Mesothelial cell of epicardium (in vitro differentiated cells): ENCODE measurements at regions not wholly inside any gene's neighbourhood (a gene's known extent, or its start where the extent isn't known, plus 50 kb on each side); places are given as distances from the start of the nearest gene placed in this dataset.
"Not testable (repeated sequence)": the region's sequence is repeated elsewhere in the genome, so short reads cannot be mapped to it uniquely, and the experiment has no call there.

ENCODE experiments used
- DNase-seq, 2 experiments: peaks; one replicate each; pipeline ENCODE4 v3.0.0; 2021; ENCODE audit warnings: low spot score in 2 of 2; ENCODE audit not compliant: unreplicated experiment in 2 of 2
- H3K27ac Mint-ChIP-seq: 2 replicates; pipeline ENCODE4 v1.8.0; 2021; ENCODE audit warnings: mixed read lengths
- H3K27me3 Mint-ChIP-seq: 2 replicates; pipeline ENCODE4 v1.8.0; 2021; ENCODE audit warnings: low read depth, mixed read lengths
- H3K36me3 Mint-ChIP-seq: 2 replicates; pipeline ENCODE4 v1.8.0; 2021; ENCODE audit warnings: mixed read lengths
- H3K4me1 Mint-ChIP-seq: 2 replicates; pipeline ENCODE4 v1.8.0; 2021; ENCODE audit warnings: mixed read lengths
- H3K4me3 Mint-ChIP-seq: 2 replicates; pipeline ENCODE4 v1.8.0; 2021; ENCODE audit warnings: mild to moderate bottlenecking, moderate library complexity, mixed read lengths
- H3K9me3 Mint-ChIP-seq: 2 replicates; pipeline ENCODE4 v1.8.0; 2021; ENCODE audit warnings: mixed read lengths

DNA sequence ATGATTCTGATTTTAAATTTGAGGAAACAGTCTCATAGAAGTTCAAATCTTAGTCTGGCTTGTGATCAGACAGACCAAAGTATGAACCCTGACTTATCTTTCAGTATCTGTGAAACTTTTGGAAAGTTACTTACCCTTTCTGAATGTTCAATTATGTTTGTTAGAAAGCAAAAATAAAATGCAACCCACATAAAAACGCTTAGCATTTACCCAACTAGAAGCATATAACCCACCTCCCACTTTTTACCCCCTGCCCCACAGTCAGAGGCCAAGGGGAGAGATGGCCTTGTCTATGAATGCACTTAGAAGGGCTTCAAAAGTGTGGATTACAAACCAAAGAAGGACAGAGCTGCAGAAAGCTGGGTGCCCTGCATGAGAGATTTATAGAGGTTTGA, 248.2 kb downstream of the SPATA31A6 start:
- H3K9me3 Mint-ChIP-seq, H3K27me3 Mint-ChIP-seq, H3K36me3 Mint-ChIP-seq, H3K4me3 Mint-ChIP-seq, H3K27ac Mint-ChIP-seq, DNase-seq, H3K4me1 Mint-ChIP-seq: not testable (repeated sequence)

DNA sequence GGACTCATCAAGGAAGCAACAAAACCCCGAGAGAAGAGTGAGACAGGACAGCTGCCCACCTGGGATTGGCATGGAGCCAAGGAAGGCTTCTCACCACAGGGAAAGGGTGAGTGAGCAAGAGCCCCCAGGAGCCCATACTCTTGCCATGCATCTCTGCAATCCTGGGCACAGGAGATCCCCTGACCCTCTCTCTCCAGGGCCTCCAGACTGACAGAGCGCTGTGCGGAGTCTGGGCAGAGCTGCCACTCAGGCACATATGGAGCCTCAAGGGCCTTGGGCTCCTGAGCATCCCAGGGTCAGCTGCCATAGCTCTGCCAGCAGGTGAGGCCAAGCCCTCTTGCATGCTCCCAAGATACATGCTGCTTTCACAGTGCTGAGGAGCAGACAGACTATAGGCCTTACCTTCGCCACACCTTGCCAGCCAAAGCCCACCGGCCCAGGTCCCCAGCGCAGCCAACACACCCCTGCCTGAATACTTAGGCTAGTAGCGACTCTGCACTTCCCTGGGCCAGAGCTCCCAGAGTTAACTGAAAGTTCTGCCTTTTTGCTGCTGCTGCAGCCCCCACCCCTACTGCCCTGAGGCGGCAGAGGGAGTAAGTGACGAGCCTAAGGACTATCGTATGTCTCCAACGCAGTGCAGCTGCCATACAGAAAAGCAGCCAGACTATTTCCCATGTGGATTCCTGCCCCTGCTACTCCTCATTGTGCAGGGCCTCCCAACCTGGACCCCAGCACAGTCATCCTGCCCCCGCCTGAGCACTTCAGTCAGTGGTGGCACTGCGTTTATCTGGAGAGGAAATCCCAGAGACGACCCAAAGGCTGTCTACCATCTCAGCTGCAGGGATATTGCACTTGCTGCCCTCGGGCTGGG, 251.6 kb downstream of the SPATA31A6 start:
- not testable (repeated sequence) for H3K4me1 Mint-ChIP-seq, H3K9me3 Mint-ChIP-seq, DNase-seq, H3K36me3 Mint-ChIP-seq, H3K27me3 Mint-ChIP-seq, H3K27ac Mint-ChIP-seq, H3K4me3 Mint-ChIP-seq

DNA sequence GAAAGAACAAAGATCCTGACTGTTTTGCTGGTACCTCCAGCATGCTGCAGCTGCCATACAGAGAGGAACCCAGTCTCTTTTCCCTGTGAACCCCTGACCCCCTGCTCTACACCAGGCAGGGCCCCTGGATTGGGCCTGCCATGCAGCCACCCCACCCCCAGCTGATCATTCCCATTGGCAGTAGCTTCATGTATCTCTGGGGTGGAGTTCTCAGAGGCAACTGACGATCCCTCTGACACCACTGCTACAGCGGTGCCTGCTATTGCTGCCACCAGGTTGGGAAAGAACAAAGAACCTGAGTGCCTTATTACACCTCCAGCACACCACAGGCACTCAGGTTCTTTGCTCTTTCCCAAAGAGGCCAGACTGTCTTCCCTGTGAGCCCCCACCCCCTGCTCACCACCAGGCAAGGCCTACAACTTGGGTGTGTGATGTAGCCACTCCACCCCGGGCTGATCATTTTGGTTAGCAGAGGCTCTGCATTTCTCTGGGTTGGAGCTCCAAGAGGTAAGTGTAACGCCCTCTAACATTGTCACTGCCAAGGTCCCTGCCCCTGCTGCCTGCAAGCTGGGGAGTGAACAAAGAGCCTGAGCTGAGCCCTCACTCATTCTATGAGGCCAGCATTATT, 252.4 kb downstream of the SPATA31A6 start:
- H3K4me1 Mint-ChIP-seq, H3K27me3 Mint-ChIP-seq, H3K9me3 Mint-ChIP-seq, H3K36me3 Mint-ChIP-seq, DNase-seq, H3K4me3 Mint-ChIP-seq, H3K27ac Mint-ChIP-seq: not testable (repeated sequence)

DNA sequence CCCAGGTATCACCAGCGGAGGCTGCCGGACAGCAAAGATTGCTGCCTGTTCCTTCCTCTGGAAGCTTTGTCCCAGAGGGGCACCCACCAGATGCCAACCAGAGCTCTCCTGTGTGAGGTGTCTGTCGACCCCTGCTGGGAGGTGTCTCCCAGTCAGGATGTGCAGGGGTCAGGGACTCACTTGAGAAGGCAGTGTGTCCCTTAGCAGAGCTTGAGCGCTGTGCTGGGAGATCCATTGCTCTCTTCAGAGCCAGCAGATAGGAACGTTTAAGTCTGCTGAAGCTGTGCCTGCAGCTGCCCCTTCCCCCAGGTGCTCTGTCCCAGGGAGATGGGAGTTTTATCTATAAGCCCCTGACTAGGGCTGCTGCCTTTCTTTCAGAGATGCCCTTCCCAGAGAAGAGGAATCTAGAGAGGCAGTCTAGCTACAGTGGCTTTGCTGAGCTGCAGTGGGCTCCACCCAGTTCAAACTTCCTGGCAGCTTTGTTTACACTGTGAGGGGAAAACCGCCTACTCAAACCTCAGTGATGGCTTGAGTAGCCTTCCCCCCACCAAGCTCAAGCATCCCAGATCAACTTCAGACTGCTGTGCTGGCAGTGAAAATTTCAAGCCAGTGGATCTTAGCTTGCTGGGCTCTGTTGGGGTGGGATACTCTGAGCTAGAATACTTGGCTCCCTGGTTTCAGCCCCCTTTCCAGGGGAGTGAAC, 253.7 kb downstream of the SPATA31A6 start:
- not testable (repeated sequence) for H3K4me1 Mint-ChIP-seq, H3K27me3 Mint-ChIP-seq, H3K4me3 Mint-ChIP-seq, H3K36me3 Mint-ChIP-seq, H3K27ac Mint-ChIP-seq, DNase-seq, H3K9me3 Mint-ChIP-seq

DNA sequence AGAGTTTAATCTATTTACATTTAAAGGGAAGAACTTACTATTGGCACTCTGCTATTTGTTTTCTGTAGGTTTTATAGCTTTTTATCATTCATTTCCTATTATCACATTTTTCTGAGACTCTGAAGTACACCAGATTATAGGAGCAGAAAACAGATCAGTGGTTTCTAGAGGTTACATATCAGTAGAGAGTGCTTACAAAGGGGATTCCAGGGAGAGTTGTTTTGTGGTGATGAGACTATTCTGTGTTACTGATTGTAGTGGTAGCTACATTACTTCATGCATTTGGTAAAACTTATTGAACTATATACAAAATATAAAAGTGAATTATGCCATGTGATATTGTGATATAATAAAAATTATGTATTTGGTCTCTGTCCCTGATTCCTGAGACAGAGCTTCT, 259.2 kb downstream of the SPATA31A6 start:
- not testable (repeated sequence) for DNase-seq, H3K4me1 Mint-ChIP-seq, H3K27ac Mint-ChIP-seq, H3K9me3 Mint-ChIP-seq, H3K27me3 Mint-ChIP-seq, H3K36me3 Mint-ChIP-seq, H3K4me3 Mint-ChIP-seq

DNA sequence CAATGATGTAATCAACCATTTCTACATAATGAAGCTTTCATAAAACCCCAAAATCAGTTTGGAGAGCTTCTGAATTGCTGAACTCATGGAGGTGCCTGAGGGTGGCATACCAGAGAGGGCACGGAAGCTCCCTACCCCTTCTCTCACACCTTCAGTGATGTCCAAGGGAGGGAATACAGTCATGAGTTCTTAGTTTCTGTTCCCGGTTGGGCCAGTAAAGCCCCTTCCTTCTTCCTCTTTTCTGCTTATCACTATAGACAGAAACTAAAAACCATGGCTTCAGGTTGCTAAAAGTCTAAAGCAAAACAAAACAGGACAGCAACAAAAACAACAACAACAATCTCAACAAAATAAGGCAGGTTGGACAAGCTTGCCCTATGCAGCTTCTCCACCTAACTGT, 260.0 kb downstream of the SPATA31A6 start:
- not testable (repeated sequence) for H3K9me3 Mint-ChIP-seq, H3K27me3 Mint-ChIP-seq, DNase-seq, H3K27ac Mint-ChIP-seq, H3K4me1 Mint-ChIP-seq, H3K4me3 Mint-ChIP-seq, H3K36me3 Mint-ChIP-seq

DNA sequence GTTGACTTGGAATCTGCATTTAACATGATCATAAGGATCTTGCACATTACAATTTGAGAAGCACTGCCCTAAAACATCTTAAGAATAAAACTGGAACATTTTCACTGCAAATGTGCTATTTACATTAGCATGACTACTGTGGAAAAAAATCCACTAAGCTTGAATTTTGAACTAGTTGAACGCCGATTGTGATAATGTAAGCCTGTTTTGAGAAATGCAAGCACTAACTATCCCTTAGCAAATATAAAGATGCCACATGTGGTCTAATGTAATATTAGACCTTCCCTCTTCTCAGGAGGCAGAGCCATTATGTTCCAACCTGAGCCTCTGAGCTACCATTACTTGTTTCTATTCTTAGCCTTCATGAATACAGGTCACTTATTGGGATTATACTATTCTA, 278.0 kb downstream of the SPATA31A6 start:
- not testable (repeated sequence) for DNase-seq, H3K36me3 Mint-ChIP-seq, H3K27me3 Mint-ChIP-seq, H3K4me1 Mint-ChIP-seq, H3K4me3 Mint-ChIP-seq, H3K27ac Mint-ChIP-seq, H3K9me3 Mint-ChIP-seq

DNA sequence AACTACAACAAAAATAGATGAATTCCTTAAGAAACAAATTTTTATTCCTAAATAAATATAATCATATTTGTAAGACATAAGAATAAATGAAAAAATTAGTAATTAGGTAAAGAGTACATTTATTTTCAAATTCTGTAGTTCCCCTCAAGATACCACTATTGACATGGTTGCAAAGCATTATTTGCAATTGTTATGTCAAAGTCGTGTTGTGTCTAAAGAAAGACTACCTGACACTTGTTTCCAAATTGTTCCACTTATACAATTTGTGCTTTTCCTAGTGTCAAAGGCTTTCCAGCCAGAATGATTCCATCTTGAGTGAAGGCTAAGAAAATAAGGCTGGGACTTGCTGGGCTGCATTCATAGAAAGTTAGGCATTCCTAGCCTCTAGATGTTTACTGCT, 278.4 kb downstream of the SPATA31A6 start:
- not testable (repeated sequence) for H3K27ac Mint-ChIP-seq, H3K36me3 Mint-ChIP-seq, H3K4me1 Mint-ChIP-seq, DNase-seq, H3K27me3 Mint-ChIP-seq, H3K9me3 Mint-ChIP-seq, H3K4me3 Mint-ChIP-seq

DNA sequence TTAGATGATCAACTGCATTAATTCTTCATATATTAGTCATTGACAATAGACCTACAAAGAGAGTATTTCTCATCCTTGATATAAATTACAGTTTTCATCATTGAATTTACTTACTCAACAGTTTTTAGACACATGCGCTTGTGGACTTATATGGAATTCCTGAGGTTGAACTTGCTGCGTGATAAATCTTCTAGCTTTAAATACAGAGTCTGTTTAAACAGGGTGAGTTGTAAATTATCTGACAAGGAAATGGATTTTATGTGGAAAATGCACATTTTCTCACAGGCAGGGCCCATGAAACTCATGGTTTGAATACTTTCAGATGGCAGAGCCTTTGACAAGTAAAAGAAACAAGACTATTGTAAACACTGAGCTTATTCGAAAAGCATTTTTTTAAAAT, 280.5 kb downstream of the SPATA31A6 start:
- H3K27ac Mint-ChIP-seq, H3K9me3 Mint-ChIP-seq, H3K36me3 Mint-ChIP-seq, H3K4me1 Mint-ChIP-seq, H3K4me3 Mint-ChIP-seq, DNase-seq: not testable (repeated sequence)
- H3K27me3 Mint-ChIP-seq, result peaks cover 10% of the 10 kb centered on the region

DNA sequence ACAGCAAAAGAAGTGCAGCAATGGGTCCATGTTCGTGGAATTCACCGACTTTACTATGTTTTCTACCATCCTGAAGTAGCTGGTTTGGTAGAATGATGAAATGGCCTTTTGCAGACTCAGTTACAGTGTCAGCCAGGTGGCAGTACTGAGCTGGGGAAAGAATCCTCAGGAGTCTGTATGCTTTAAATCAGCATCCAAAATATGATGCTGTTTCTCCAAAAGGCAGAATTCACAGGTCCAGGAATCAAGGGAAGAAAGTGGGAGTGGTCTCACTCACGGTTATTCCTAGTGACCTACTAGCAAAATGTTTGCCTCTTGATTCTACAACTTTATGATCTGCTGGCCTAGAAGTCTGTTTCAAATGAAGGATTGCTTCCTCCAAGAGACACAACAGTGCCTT, 287.1 kb downstream of the SPATA31A6 start:
- not testable (repeated sequence) for H3K4me3 Mint-ChIP-seq, H3K27me3 Mint-ChIP-seq, H3K36me3 Mint-ChIP-seq, H3K27ac Mint-ChIP-seq, DNase-seq, H3K9me3 Mint-ChIP-seq, H3K4me1 Mint-ChIP-seq

DNA sequence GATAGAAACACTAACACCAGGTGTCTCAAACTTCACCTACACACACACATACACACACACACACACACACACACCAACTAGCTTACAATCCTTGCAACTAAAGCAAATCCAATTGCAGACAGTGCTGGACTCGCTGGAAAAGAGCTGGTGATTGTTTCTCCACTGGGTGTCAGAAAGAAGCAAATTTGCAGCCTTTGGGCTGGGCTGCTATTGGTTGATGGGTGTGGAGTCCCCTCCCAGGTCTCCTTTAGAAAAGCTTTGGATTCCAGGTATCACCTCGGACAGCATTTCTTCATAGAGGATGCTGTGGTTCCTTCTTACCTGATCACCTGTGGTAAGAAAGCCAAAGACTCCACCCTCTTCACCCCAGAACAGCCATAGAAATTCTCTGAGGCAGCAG, 307.5 kb downstream of the SPATA31A6 start:
- not testable (repeated sequence) for H3K27ac Mint-ChIP-seq, H3K9me3 Mint-ChIP-seq, H3K36me3 Mint-ChIP-seq, H3K4me3 Mint-ChIP-seq, DNase-seq, H3K4me1 Mint-ChIP-seq
- peaks cover 19% of the 10 kb centered on the region for H3K27me3 Mint-ChIP-seq

DNA sequence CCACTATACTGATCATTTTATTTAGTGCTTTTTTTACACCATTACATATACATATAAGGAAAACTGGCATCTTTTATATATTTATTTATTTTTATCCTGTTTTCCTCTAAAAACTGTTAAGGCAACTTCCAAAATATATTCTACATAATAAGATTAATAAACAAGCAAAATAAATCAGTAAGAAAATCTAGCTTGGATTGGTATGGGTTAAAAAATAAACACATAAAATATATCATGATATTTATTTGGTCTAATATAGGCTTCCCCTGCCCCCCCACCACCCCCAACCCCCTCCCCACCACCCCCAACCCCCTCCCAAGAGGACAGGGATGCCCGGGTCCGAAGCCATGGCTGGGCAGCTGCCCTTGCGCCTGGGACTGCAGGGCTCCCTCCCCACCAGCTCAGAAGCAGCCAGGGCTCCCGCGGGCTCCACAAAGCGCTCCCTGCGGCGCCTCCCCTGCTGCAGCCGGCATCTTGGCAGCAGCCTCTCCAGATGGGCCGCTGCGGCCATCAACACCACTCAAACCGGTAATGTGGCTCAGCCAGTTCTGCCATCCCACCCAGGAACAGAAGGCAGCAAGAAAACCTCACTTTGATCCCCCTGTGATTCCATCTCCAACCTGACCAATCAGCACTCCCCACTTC, 319.3 kb downstream of the SPATA31A6 start:
- not testable (repeated sequence) for H3K4me1 Mint-ChIP-seq, H3K4me3 Mint-ChIP-seq, H3K27ac Mint-ChIP-seq, H3K36me3 Mint-ChIP-seq, DNase-seq, H3K9me3 Mint-ChIP-seq
- peaks cover 19% of the 10 kb centered on the region for H3K27me3 Mint-ChIP-seq

DNA sequence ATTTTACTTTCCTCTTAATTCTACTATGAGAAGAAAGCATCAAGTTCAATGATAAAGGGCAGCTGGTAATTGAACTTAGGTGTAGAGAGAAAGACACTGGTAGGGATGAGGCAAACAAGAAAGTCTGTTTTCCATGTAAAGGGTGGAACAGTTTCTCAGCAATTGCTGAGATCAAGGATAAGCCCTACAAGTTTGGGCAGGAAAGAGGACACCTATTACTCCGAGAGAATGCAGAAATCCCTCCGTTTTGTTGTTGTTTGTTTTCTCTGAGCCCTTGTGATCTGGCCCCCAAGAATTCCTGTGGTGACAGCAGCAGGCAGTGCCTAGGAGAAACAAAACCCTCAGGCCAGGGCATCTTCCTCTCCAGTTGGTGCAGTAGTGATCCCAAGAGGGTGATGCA, 324.7 kb downstream of the SPATA31A6 start:
- DNase-seq, H3K4me3 Mint-ChIP-seq, H3K27me3 Mint-ChIP-seq, H3K4me1 Mint-ChIP-seq, H3K9me3 Mint-ChIP-seq, H3K36me3 Mint-ChIP-seq, H3K27ac Mint-ChIP-seq: not testable (repeated sequence)

DNA sequence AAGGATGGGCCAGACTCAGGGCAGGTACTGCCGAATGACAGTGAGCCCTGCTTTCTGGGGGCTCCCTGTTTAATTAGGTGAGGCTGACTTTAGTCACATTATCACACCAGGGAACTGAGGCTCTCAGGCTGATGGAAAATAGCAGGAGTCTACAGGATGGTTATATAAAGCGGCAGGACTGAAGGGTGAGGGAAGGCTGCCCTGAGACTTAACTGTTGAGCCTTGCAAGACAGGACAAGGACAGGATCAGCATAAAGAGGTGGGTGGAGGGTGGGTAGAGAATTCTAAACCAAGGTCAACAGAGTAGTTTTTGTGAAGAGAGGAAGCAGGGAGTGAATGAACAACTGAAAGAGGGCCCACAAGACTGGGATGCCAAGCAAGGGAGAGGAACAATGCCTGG, 330.1 kb downstream of the SPATA31A6 start:
- H3K4me3 Mint-ChIP-seq, H3K9me3 Mint-ChIP-seq, H3K4me1 Mint-ChIP-seq, H3K27ac Mint-ChIP-seq, DNase-seq, H3K36me3 Mint-ChIP-seq, H3K27me3 Mint-ChIP-seq: not testable (repeated sequence)
